IMR-90 (cell line): ENCODE measurements at regions not wholly inside any gene's neighbourhood (a gene's known extent, or its start where the extent isn't known, plus 50 kb on each side); places are given as distances from the start of the nearest gene placed in this dataset.

Experiments
- CEBPB ChIP-seq: IDR thresholded peaks from 2 replicates; pipeline ENCODE4 v1.6.1; 2012; ENCODE audit warnings: low read depth, low read length, improper control_type of control experiment
- CTCF ChIP-seq: conservative IDR thresholded peaks from 2 replicates; pipeline ENCODE4 v1.5.1; 2012; ENCODE audit warnings: mild to moderate bottlenecking, low read depth, low read length, improper control_type of control experiment
- POLR2A ChIP-seq: IDR thresholded peaks from 2 replicates; pipeline ENCODE4 v1.6.1; 2012; ENCODE audit warnings: mild to moderate bottlenecking, low read depth, low read length
- RFX5 ChIP-seq: IDR thresholded peaks from 2 replicates; pipeline ENCODE4 v1.8.0; 2012; ENCODE audit warnings: low read depth, mild to moderate bottlenecking, low read length, moderate library complexity
- USF2 ChIP-seq: fragments of 150-350 bp; IDR thresholded peaks from 2 replicates; pipeline ENCODE4 v1.6.1; 2017; ENCODE audit warnings: mild to moderate bottlenecking, antibody characterized with exemption, low read length, low read depth

- TF ChIP-seq CTCF (no peak), RFX5 (no peak), CEBPB (no peak), USF2 (no peak), POLR2A (no peak)
Observed at GRCh38 chr14:84298663-84299195, 1231.2 kb upstream of the FLRT2 start.
